NCI-H748 (cell line): ENCODE measurements at regions not wholly inside any gene's neighbourhood (a gene's known extent, or its start where the extent isn't known, plus 50 kb on each side); places are given as distances from the start of the nearest gene placed in this dataset.

Source experiments
- DNase-seq: peaks from one replicate; lab custom pipeline; 2025; ENCODE audit not compliant: unreplicated experiment; lab: John Stamatoyannopoulos, UW

- DNase-seq: no peak
Measured at GRCh38 chr13:31925079-31925478, 106.5 kb upstream of the FRY start.

DNA sequence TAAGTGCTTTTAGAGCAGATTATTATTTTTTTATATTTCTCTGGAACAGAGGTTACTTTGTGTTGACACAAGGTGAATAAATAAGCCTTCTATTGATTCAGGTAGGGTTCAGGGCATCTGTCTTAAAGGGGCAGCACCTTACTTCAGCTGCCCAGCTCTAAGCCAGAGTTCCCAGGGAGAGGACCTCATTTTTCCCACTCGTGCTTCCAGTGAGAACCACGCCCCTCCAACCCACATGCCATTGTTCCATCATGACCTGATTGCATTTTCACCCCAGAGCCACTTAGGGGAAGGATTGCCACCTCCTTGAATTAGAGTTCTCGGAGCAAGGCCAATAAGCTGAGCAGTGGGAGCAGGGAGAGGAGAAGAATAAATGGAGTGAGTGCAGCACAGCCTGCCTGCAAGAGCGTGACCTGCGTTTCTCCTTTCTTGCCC, 104.3 kb upstream of the FRY start:
- DNase-seq: peak; percentile 84

DNA sequence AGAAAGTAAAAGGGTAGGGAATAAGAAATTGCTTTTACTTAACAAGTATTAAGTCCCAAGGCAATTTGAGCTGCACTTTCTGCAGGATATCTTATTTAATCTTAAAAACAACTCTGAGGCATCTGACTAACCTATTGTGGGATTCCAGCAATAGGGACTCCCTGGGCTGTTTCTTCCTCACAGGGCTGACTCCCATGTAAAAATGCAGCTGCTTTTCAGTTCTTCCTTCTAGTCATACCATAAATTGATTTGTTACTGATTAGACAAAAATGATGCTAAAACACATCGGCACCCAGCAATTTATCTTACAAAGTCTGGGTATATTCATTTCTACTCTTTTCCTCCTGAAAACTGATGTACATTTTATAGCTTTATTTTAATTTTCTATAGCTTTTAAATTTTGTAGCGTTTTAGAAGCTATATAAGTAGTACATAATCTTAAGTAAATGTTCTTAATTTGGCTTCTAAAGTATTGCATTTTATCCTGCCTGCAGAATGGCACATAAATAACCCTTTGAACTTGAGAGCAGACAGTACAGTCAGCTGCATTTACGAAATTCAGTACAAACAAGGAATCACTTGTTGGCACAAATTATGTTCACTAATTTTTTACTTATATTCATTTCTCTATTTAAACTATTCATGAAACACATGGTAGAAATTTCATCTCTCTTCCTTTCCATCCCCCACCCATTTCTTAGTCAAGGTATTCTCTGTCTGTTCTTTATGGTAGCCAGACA, 102.4 kb upstream of the FRY start:
- DNase-seq: no peak

- DNase-seq: no peak
Measured at GRCh38 chr13:31930490-31930889, 101.1 kb upstream of the FRY start.

DNA sequence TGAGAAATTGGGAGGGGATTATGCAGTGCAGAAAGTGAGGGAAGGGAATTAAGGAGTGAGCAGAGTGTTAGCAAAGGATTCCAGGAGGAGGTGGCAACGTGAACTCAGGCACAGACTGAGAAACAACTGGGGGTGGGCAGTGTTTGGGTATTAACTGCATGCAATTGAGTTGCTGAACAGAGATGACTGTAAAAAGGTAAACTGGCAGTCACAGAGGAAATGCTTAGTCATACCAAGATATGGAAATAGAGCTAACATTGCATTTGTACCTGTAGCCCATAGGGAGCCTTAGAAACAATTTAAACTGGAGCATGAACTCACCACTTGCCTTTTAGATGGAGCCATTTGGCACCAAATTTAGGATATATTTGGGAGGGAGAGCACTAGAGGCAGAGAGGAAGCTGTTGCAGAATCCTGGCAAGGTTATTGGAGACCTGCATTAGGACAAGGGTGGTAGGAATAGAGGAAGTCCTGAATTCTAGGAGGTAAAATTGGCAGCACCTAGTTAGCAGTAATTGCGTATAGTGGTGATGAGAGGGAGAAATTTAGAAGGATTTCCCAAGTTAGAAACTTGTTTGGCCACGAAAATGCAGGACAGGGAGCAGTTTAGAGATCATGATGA, 100.6 kb upstream of the FRY start:
- DNase-seq: no peak

- no peak for DNase-seq
Measured at GRCh38 chr13:31937436-31937835, 94.1 kb upstream of the FRY start.

- DNase-seq: no peak
Measured at GRCh38 chr13:31940076-31940475, 91.5 kb upstream of the FRY start.

DNA sequence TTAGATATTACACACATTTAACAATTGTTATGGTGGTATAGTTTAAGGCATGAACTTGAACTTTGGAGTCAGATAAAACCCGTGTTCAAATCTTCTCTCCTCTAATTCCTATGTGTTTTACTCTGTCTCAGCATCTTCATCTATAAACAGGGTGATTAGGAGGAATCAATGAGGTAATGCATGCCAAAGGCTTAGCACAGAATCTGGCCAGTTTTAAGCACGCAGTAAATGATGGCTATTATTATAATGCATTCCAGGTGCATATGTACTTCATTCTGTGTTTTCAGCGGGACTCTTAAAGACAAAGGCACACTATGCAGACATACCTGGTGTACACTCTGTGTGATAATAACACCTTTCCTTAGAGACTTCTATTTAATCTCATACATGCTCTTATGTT, 88.0 kb upstream of the FRY start:
- peak; percentile 95 for DNase-seq

DNA sequence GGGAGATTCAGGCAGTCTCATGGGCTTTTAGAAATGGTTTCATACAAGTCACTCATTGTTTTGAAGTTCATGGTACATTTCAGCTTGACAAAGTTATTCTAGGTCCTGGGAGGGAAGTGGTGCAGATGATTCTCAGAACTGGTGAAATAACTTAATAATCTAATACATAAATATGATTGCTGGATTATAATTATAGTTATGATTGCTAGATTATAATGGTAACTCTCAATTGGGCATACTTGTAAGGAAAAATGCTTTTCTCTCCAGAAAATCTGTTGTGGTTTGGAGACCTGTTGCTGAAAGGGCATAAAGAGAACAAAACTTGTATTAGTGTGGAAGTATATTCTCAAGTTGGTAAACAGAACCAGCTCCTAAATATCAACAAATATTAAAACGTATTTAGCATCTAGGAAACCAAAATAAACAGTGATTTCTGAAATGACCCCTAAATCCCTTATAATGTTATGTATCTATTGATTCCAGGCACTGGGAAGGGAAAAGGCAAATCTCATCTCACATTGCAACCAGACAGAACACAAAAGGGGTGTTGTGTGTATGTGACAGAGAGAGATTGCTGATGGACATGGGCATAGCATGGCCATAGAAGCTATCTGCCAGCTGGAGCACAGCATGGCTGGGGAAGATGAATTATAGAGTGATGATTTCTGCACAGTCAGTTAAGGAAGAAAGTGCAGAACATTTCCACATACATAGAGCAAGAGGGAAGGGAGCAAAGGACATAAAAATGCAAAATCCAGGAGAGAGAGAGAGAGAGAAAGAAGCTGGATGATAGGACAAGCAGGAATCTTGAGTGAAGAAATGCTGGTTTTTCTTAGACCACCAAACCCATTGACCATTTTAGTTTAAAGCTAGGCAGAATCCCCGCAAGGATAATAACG, 87.1 kb upstream of the FRY start:
- peak; percentile 57 for DNase-seq

DNA sequence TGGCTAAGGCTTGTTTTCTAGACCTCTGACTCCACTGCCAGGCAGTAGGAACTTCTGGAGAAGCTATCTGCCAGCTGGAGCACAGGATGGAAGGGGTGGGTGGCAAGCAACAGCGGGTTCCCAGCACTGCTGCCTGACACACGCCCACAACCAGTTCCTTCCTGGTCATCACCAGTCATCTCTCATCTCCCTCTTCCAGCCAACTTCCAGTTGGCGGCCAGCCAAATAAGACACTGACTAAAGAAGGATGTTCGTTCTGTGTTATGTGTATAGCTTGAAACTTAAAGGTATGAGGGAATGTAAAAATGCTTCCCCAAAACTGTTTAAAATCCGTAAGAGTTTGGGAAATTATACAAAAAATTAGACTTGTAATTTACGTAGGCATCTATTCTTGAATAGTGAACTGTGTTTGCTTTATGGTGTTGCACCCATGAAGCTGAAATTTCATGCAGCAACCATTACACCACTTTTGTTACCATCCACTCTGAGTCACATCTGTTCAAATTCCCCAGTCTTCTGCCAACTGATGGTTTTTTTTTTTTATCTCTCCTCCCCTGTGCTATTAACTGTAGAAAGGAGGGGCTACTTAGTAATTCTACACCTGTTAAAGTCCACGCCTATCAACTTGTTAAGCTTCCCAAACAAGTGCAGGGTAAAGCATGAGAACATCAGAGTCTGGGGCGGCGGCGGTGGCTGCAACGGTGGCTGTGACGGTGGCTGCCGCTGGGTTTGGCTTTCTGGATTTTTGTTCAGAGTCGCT, 86.2 kb upstream of the FRY start:
- DNase-seq: peak; percentile 100

- DNase-seq: peak; percentile 65
Measured at GRCh38 chr13:31946091-31946770, 85.3 kb upstream of the FRY start.

DNA sequence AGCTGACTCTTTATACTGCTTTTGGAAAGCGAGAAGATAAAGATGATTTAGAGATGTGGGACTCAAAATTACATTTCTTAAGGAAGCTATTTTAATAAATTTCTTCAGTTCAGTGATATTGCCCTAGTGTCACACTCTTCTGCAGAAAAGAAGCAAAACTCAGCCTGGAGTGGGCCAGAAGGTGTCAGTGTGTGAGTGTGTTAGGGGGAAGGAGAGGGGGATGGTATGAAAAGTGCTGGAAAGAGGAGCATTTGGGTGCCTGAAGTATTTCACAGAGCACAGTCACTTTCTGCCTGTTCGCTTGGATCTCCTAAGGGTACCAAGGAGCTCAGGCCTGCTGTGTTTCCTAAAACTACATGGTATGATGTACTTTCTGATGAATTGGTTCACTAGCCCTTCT, 84.5 kb upstream of the FRY start:
- DNase-seq: peak; percentile 79

DNA sequence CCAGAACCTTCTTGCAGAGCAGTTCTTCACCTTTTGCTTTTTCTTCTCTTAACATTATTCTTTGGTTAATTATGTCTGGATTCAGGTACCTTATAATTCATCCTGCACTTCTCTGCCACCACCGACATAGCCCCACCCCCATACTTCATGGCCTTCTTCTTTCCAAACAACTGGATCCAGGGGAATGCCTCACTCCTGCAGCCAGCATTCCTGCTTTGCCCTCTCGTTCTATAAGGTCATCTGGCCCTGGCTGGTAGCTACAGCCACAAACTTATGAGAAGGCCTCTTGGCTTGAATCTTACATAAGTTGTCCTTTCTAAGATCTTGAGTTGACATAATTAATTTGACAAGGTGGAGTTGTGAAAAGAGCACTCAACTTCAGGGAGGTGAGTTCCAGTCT, 84.1 kb upstream of the FRY start:
- DNase-seq: no peak

DNA sequence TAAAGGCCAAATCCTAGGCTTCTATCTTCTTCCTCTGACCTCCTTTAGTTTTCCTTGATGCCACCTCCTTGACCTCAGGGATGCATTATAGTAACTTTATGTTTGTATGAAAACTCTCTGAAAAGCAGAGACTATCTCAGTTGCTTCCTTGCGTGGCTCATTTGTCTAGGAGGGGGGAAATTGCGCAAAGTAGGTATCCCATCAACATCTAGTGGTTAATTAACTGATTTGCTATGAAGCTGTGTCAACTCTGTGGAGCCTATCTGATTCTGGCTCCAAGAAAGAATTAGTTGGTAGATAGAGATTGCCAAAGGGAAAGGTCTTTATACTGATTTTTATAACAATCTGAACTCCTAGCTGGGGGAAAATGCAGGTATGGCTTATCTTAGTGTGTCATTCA, 82.1 kb upstream of the FRY start:
- no peak for DNase-seq

GRCh38 chr13:31950111-31950815, 81.3 kb upstream of the FRY start:
- DNase-seq: no peak

GRCh38 chr13:31951215-31951678, 80.3 kb upstream of the FRY start:
- DNase-seq: peak; percentile 33

- DNase-seq: no peak
Measured at GRCh38 chr13:31952641-31953380, 78.8 kb upstream of the FRY start.

DNA sequence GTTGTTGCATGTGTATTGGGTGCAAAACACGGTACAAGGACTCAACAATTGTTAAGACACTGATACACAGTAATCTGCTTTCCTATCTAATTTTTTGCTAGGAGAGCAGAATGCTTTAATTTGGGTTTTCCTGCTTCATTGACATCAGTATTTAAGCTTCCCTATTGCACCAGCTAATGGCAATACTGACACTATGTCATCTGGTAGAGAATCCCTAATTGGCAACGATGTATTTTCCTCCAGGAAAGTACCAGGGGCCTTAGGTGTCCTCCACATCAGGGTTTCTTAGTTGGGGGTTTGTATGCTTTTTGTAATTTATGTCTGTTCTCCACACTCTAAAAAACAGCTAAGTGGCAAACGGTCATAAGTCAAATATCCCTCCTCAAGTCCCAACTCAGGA, 76.5 kb upstream of the FRY start:
- no peak for DNase-seq

- DNase-seq: no peak
Measured at GRCh38 chr13:31955741-31956140, 75.8 kb upstream of the FRY start.
